H1 (cell line): ENCODE measurements at regions not wholly inside any gene's neighbourhood (a gene's known extent, or its start where the extent isn't known, plus 50 kb on each side); places are given as distances from the start of the nearest gene placed in this dataset.

ENCODE experiments used
- NANOG ChIP-seq: IDR thresholded peaks from 2 replicates; pipeline ENCODE4 v1.6.1; 2011; ENCODE audit warnings: low read length, low read depth, mild to moderate bottlenecking, inconsistent platforms; ENCODE audit not compliant: insufficient read depth, poor library complexity, severe bottlenecking
- SUZ12 ChIP-seq: fragments of 200-600 bp; sonication (generic); IDR thresholded peaks from 2 replicates; pipeline ENCODE4 v1.6.1; 2012; ENCODE audit warnings: mild to moderate bottlenecking, inconsistent platforms, low read length, moderate library complexity, mixed read lengths

- TF ChIP-seq SUZ12 (no peak), NANOG (no peak)
Measured at GRCh38 chr10:128747582-128748346, 621.5 kb upstream of the MKI67 start (continued).
